CD4-positive, alpha-beta T cell treated with Interleukin-15 for 1 hour (primary cell): ENCODE measurements at regions not wholly inside any gene's neighbourhood (a gene's known extent, or its start where the extent isn't known, plus 50 kb on each side); places are given as distances from the start of the nearest gene placed in this dataset.
"Not testable (repeated sequence)": the region's sequence is repeated elsewhere in the genome, so short reads cannot be mapped to it uniquely, and the experiment has no call there.

Experiments
- DNase-seq: peaks from one replicate; pipeline ENCODE4 v3.0.0-alpha.2; 2020

DNA sequence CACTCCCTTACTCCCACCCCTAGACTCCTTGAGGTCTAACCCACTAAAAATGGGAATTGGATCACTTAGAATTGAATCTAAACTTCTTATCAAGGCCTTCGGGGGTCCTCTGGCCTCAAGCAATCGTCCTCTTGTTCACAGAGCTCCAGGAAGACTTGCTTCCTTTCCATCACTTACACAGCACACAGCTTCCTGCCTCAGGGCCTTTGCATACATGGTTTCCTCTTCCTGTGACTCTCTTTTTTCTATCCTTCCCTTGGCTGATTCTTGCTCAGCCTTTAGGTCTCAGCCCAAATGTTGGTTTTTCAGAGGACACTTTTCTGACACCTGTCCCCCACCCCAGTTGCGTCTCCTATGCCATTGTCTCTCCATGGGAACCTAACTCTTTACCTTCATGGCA lies 50.0 kb upstream of the ALDH1B1 start:
- DNase-seq = no peak

DNA sequence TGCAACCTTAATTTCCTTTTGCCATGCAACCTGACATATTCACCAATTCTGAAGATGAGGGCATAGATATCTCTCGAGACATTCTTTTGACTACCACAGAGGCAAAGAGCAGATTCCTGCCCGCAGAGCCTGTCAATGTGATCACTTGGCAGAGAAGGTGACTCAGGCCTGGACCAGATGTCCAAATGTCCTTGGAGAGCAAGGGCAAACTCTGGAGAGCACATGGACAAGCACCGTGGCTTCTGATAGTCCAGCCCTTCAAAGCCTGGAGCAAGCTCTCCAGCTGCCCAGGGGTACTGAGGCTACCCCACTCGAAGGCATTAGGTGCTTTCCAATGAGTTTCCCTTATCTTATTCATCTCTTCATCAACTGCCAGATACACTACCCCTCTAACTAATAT lies 50.4 kb upstream of the ALDH1B1 start:
- no peak for DNase-seq

DNA sequence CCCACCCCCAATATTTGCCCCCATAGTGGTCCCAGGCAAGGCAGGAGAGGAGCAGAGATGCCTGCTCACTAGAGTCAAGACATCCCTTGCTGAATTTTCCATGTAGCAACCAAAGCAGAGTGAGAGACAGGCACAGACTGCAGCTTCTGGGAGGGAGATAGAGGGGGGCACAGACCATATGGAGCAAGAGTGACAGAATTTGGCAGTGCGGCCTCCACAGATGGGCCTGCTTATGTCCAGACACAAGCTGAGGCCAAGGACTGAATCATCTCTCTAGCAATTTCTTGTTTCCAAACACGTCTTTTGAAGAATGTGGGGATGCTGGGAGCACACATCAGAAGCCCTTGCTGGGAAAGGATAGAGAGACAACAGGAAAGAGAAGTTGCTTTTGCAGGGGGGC lies 53.0 kb upstream of the ALDH1B1 start:
- DNase-seq = no peak

DNA sequence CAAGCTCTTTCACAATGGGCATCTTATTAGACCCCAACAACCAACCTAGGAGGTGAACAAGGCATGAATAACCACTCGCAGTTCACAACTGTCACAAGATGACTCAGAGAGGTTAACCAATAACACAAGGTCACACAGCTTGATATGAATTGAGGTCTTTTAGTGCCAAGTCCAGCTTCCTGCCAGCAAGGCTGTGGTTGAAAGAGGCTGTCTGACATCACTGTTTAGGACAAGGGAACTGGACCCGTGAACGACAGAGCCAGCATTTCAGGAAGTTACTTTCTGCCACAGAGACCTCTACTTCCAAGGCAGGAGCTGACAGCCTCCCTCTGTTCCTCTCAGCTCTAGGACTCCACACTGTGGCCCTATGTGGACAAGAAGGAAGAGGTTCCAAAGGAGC lies 53.4 kb upstream of the ALDH1B1 start:
- DNase-seq = no peak

DNA sequence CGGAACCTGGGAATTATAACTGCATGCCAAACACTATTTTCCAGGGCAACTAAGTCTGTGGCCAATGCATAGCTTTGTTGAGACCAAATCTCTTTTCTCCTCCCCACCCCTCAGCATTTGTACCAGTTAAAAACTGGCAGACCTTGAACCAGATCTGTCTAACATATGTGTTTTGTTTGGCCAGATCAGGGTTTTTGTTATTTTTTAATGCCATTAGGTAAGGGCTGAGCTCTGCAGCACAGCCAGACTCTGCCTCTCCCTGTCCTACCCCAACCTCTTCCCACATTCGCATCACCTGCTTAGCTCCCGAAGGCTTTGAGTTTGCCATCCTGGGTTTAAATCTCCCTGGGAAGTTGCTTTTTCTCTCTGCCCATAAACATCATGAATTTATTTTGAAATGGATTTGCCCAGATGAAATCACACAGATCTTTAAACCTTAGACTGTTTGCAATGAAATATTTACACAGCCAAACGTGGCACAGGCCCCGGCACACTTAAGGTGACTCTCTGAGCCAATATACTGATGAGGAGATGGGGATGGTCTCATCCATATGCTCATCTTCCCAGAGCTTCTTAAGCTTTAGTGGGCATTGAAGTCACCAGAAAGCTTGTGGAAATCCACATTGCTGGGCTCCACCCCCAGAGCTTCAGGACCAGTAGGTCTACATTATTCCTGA lies 54.0 kb upstream of the ALDH1B1 start:
- DNase-seq = no peak

DNA sequence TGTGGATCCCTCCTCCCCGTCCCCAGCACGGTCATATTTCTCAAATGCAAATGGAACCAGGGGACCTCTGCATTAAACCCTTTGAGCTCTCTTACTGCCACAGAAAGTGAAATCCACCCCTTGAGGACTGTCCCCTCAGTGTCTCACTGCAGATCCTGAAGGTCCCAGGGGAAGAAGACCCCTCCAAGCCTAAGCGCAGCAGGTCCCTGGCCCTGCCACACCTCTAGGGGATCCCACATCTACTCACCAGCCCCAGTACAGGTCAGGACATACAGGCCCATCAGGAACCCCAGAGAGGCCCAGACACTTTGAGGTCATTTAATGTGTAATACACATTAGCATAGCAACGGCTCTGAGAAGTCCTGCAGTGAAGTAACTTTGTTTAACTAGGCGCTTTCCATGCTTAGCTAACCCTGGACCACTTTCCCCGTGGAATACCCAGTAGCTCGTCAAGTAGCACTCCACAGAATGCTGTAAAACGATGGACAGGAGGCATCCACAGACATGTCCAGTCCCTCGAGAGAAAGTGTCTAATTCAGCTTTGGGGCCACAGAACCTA lies 54.7 kb upstream of the ALDH1B1 start:
- no peak for DNase-seq

DNA sequence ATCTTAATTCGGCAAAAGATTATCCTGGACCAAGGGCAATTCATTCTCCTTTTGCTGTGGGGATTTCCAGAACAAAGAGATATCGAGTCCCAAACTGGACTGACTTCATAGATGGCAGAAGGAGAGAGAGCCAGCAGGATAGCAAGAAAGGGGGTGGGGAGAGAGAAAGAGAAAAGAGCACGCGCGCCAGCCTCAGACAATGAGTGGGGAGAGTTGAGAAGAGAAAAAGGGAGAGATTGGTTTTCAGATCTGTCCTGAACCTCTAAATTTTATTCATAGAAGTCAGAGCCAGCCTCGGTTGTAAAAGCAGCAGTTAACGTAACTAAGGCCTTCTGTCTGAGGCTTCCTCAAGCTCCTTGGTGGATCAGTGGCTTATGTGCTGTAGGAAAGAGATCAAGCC lies 55.3 kb upstream of the ALDH1B1 start:
- no peak for DNase-seq

DNA sequence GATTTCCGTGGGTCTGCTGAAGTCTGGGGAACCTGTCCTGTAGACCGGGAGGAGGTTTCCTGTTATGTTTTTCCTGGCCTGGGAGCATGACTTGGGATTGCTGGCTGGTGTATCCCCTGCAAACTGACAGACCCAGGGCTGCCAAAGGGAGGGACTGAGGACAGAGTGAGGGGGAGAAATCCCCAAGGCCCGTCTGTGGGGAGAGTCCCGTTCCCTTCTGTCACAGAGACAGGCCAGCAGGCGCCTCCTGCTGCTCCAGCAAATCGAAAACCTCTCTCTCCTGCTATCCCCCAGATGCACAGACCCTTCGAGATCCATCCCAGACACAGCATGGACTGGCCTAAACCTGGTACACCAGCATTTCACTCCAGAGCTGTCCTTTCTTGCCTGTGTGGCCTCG lies 56.2 kb upstream of the ALDH1B1 start:
- DNase-seq = no peak

DNA sequence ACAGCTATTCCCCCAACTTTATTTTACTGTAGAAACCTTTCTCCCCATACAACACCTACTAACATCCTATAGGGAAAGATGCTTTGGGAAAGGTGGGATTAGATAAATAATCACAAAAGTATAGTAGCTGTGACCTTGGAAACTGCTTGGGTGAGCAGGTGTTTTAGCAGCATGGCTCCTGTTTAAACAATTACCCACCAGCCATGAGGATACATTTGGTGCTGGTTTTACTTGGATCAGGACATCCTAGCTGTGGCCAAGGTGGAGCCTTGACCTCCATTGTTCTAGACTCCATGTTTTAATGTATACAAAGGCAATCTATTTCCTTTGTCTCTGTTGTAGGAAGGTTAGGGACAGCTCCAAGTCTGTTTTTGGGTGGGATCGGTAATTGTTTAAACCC lies 56.8 kb upstream of the ALDH1B1 start:
- no peak for DNase-seq

DNA sequence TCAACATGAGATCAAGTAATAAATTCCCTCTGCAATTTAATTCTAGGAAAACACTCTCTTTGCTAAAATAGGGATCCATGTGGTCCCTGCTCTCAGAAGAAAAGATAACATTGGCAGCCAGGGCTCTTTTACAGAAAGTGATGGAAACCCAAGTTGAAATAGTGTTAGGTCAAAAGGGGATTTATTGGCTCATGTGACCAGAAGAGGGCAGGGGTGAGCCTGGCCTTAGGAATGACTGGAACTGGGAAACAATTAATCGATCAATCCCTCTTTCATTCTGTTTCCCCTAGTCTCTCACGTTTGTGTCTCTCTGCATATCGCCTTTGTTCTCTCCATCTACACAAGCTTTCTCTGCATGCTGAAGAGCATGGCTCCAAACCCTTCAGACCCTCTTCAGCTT lies 58.3 kb upstream of the ALDH1B1 start:
- DNase-seq = no peak

DNA sequence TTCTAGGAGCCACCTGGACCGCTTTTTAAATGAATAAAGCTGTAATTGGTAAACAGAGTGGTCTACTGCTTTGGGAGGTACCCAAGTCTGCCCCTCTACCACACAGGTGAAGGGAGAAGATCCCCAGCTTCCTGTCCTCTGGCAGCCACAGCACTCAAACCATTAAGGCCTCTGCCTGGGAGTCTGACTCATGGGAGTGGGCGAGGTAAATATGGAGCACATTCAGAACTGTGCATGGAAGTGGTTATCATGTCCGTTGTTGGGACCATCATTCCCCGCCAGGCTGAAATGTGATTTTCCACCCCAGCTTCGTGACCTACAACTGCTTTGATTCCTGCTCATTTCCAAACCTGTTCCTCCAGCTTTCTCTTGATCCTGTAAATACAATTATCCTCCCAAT lies 59.5 kb upstream of the ALDH1B1 start:
- DNase-seq = no peak

DNA sequence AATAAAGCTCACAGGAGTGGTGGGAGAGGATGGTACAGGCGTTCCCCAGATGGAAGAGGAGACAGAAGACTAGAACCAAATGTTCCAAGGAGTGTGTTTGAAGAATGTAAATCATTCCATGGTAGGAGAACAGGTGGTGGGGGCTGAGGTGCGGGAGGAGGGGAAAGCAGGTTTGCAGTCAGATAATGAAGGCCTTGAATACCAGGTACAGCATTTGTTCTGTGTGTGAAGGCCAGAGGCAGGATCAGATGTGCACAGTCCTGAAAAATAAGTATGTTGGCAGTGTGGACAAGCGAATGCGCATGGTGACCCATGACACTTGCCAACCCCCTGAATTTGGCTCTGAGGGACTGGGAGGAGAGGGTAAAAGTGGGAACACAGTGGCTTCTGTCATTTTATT lies 59.9 kb upstream of the ALDH1B1 start:
- DNase-seq = no peak

DNA sequence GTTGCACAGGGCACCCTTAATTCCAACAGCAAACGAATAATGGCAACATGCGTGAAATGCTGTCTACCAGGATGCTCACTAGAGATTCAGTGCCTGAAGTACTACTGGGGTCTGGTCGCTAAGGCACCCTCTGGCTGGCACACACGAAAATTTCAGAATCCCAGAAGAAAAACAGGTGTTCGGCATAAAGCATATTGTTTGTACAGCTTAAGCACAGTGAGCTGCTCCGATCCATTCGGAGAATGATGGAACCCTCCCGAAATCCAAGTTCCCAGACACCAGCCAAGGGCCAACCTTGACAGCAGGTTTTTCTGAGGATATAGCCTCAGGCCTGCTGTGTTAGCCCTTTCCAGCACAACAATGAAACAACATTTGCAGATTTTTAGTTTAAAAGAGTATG lies 61.4 kb upstream of the ALDH1B1 start:
- no peak for DNase-seq

DNA sequence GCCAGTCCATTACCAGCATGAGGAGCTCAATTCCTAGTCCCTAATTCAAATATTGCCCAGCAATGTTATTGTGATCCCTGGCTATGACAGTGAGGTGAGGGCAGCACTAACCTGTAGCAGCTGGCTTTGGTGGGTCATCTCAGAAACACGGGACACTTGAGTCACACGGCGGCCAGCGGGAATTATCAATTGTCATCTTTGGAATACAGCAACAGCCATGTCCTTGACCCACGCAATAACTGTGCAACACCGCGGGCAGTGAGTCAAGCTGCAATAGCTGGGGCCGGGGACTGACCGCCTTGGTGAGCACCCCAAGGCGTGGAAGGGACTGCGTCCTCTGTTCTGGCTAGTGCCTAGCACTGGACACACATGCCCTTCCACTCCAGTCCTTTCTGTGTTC lies 62.5 kb upstream of the ALDH1B1 start:
- no peak for DNase-seq

DNA sequence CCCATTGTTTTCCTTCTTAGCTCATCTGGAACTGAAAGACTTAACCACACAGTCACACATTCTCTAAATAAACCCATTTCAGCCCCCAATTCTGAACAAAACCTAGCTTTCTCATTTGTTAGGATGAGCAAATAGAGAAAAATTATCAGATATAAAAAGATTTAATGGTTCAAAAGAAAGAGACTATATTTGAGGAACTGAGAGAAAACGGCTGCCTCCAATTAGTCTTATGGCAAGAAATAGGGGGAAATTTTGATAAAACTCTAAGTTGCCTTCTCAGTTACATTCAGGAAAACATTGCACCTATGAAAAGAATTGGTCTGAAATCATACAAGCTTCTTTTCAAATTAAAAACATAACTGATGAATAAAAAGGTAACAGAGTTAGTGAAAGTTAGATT lies 63.7 kb upstream of the ALDH1B1 start:
- DNase-seq = no peak

DNA sequence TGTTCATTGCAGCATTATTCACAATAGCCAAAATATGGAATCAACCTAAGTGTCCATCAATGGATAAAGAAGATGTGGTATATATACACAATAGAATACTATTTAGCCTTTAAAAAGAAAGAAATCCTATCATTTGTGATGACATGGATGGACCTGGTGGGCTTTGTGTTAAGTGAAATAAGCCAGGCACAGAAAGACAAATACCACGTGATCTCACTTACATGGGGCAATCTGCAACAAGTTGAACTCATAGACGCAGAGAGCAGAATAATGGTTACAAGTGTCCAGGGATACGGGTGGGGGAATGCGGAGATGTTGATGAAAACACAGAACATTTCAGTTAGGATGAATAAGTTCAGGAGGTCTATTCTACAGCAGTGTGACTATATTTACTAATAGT lies 66.4 kb upstream of the ALDH1B1 start:
- no peak for DNase-seq

DNA sequence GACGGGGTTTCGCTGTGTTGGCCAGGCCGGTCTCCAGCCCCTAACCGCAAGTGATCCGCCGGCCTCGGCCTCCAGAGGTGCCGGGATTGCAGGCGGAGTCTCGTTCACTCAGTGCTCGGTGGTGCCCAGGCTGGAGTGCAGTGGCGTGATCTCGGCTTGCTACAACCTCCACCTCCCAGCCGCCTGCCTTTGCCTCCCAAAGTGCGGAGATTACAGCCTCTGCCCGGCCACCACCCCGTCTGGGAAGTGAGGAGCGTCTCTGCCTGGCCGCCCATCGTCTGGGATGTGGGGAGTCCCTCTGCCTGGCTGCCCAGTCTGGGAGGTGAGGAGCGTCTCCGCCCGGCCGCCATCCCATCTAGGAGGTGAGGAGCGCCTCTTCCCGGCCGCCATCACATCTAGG lies 68.3 kb upstream of the ALDH1B1 start:
- DNase-seq = not testable (repeated sequence)

DNA sequence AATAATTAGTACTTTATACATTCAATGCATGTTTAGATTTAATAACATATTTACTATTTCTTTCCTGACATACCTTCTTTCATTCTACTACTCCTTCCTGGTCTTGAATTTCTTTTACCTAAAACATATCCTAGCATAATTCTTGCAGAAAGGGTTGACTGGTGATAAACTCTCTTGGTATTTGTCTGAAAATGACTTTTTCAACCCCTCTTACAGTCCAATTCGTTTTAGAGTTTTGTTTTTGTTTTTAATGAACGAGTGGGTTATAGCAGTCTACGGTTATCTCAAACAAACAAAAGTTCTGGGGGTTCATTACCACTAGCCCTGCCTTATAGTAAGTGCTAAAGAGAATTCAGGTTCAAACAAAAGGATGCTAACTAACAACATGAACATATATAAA lies 69.6 kb upstream of the ALDH1B1 start:
- DNase-seq = no peak

DNA sequence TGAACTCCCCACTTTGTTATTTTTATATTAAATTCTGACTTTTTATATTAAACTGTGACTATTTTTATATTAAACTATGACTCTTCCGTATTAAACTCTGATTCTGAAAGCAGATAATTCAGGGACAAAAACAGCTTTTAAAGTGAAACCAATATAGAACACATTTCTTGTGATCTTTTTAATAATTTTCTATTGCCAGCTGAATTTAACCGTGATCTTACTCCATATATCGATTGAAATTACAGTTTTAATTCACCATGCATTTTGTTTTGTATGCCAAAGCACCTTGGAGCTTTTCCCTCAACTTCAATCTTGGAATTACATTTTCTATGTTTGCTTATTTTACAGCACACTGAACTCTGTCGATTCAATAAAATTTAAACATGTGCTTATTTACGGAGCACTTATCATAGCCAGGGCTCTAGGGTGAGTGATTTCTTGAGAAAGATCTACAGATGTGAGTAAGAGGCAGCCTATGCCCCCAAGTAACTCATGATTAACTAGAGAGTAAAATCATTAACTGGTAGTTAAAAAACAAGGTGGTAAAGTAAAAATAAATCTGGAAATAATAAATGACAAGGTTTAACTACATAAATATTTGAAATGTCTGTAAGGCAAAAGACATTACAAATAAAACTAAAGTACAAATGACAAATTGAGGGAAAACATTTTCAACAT lies 72.9 kb upstream of the ALDH1B1 start:
- no peak for DNase-seq

DNA sequence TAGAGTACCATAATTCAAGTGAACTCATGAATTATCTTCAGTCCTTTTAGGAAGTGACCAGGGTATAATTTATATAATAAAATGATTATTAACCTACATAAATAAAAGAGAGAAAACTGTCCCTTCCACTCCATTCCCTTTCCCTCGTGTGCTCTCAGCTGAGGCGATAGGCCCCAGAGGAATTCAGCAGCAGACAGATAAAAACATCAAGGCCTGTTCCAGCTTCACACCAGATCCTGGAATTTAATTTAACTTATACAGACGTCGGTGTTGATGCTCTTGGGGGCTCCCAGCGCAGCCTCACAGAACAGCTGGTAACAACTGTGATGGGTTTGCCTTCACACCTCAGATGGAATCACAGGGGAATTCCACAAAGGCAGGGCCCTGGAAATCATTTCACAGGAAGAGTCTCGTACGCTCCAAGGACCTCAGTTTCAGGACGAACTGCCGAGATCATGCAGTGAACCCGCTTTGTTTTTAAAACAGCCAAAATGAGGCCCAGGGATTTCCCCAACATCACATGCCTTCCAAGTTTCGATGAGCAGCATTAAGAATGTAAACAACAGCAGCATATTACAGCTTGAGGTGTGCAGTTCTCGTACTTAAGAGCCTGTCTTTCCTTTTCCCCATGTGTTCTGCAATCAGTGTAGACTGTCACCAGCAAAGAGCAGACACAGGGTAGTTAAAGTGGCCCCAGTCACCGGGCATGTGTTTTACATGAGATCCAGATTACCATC lies 73.6 kb upstream of the ALDH1B1 start:
- no peak for DNase-seq

DNA sequence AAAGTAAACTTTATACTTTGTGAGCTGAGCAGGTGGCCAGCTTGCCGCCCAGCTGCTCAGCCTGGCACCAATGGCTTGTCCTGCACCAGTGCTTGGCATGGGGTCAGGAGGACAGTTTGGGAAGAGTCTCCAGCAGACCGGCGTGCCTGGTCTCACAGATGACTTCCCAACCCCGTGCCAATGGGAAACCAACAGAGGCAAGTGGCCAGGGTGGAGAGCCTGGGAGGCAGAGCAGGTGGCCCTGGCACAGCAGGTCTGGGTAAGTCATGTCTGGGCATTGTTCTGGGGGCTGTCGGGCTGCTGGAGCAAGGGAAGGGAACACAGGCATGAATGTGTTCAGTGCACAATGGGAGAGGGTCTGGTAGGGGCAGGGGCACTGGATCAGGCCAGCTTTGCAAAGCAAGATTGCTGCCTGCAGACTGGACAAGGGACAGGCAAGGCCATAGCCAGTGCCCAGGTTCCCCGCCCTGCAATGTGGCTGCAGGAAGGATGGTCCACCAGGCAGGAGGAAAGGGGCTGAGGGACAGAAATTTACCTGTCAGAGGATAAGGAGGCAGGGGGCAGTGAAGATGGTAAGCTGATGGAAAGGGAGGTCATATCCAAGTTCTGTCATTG lies 76.2 kb upstream of the ALDH1B1 start:
- DNase-seq = no peak

DNA sequence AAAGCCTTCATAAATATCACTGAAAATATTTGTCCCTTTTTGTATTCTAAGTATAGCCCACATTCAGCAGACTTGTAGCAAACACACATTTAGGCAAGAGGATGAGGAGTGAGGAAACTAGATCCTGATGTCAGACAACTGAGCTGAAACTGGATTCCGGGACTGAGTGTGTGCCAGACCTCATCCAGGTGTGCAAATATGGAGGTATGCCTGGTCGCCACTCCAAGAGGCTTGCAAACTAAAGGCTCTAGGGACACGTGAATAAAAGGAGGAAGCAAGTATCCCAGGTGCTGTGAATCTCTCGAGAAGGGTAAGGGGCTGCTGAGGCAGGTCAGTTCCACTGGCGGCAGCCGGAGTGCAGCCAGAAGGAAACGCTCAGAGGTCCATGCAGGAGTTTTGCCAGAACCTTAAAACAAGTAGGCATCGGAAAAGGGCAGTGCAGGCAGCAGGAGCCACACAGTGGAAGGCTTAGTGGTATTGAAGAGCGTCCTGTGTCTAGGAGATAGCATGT lies 77.4 kb upstream of the ALDH1B1 start:
- DNase-seq = no peak

DNA sequence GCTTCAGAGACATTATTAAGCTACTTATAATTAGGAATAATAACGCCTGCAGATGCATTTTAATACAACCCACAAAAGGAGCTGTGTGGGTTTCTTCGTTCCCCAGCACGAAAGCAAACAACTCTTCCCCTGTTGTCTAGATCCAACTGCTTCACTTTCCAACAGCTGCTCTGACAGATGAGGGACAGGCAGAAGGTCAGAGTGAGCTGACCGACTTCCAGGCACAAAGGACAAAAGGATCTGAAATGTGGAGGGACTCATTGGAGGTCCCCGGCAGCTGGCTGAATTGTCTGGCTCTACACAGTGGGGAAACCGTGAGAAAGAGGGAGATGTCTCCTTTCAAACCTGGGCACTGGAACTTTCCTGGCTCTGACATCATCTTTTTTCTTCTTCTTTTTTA lies 79.1 kb upstream of the ALDH1B1 start:
- no peak for DNase-seq
